Endothelial cell of umbilical vein (primary cell): ENCODE measurements at regions not wholly inside any gene's neighbourhood (a gene's known extent, or its start where the extent isn't known, plus 50 kb on each side); places are given as distances from the start of the nearest gene placed in this dataset.
"Not testable (repeated sequence)": the region's sequence is repeated elsewhere in the genome, so short reads cannot be mapped to it uniquely, and the experiment has no call there.

Experiments
- BruUV-seq: library from RNA; stranded (reverse); fragments of 400-500 nt; replicated peaks from 2 replicates; lab custom pipeline; 2021; lab: Mats Ljungman, UMichigan
- CTCF ChIA-PET: fragments of 300-600, 350-600 bp; sonication (Branson Sonifier 250); formaldehyde crosslinking; loops from one replicate; lab custom pipeline; 2021; ENCODE audit warnings: antibody characterized with exemption, inconsistent platforms; lab: Charles Lee
- POLR2A ChIA-PET: fragments of 300-600, 350-600 bp; sonication (Branson Sonifier 250); formaldehyde crosslinking; loops from one replicate; lab custom pipeline; 2021; ENCODE audit warnings: antibody characterized with exemption, inconsistent platforms; lab: Charles Lee
- DNase-seq: peaks from one replicate; pipeline ENCODE4 v3.0.0-alpha.2; 2011; ENCODE audit warnings: low read depth, low spot score
- FAIRE-seq: peaks from 2 replicates; lab custom pipeline; 2011; peaks lifted over from hg19 to GRCh38; lab: Jason Lieb, UNC
- H2AFZ ChIP-seq: 2 replicates; pipeline ENCODE4 v1.6.0; 2012; ENCODE audit warnings: low read depth, low read length, control low read depth, inconsistent platforms
- H3K27ac ChIP-seq: 2 replicates; pipeline ENCODE4 v1.5.1; 2011; ENCODE audit warnings: low read depth, mild to moderate bottlenecking, control low read depth, low read length, moderate library complexity; ENCODE audit not compliant: insufficient read depth
- H3K27me3 ChIP-seq, 2 experiments: 2 replicates each; pipeline versions ENCODE4 v1.6.0 to v1.6.1; 2011; ENCODE audit warnings: low read length in 2 of 2, mixed read lengths in 1 of 2; ENCODE audit not compliant: control insufficient read depth in 2 of 2, insufficient read depth in 2 of 2
- H3K36me3 ChIP-seq, 2 experiments: 2 replicates in 1 of 2; 3 replicates in 1 of 2; pipeline ENCODE4 v1.5.1; 2011; ENCODE audit warnings: low read length in 2 of 2, mild to moderate bottlenecking in 1 of 2, moderate library complexity in 1 of 2; ENCODE audit not compliant: control insufficient read depth in 2 of 2, insufficient read depth in 2 of 2; ENCODE audit errors: extremely low read depth in 1 of 2
- H3K4me1 ChIP-seq: 3 replicates; pipeline ENCODE4 v1.5.1; 2011; ENCODE audit warnings: mild to moderate bottlenecking, low read length; ENCODE audit not compliant: control insufficient read depth, insufficient read depth; ENCODE audit errors: extremely low read depth
- H3K4me2 ChIP-seq: 2 replicates; pipeline ENCODE4 v1.6.1; 2011; ENCODE audit warnings: low read length, control low read depth, mixed read lengths; ENCODE audit not compliant: insufficient read depth
- H3K4me3 ChIP-seq, 3 experiments: fragments of 200-600 bp in 1 of 3; sonication (generic), shearing (Covaris generic) in 1 of 3; replicated peaks in 1 of 3; 2 replicates each; pipeline ENCODE4 v1.5.1; 2011 to 2016; ENCODE audit warnings: control low read depth in 3 of 3, low read length in 3 of 3, mild to moderate bottlenecking in 2 of 3, inconsistent platforms in 1 of 3, low read depth in 1 of 3, moderate library complexity in 1 of 3; ENCODE audit not compliant: insufficient read depth in 1 of 3
- H3K79me2 ChIP-seq: 2 replicates; pipeline ENCODE4 v1.6.0; 2012; ENCODE audit warnings: low read length, inconsistent platforms; ENCODE audit not compliant: control insufficient read depth, insufficient read depth
- H3K9ac ChIP-seq: replicated peaks from 2 replicates; pipeline ENCODE3; 2011; ENCODE audit warnings: low read length, control low read depth; ENCODE audit not compliant: insufficient read depth; ENCODE audit errors: extremely low read depth
- H3K9me1 ChIP-seq: replicated peaks from 3 replicates; pipeline ENCODE4 v1.6.0; 2011; ENCODE audit warnings: mild to moderate bottlenecking, low read length; ENCODE audit not compliant: control insufficient read depth, insufficient read depth; ENCODE audit errors: extremely low read depth
- H3K9me3 ChIP-seq: replicated peaks from 2 replicates; pipeline ENCODE4 v1.5.1; 2012; ENCODE audit warnings: low read length, inconsistent platforms; ENCODE audit not compliant: control insufficient read depth, insufficient read depth
- H4K20me1 ChIP-seq: replicated peaks from 2 replicates; pipeline ENCODE3; 2011; ENCODE audit warnings: mild to moderate bottlenecking, low read length; ENCODE audit not compliant: control insufficient read depth, insufficient read depth; ENCODE audit errors: extremely low read depth
- CTCF ChIP-seq, 2 donors: IDR thresholded peaks; 1 replicate in 1 of 2; 2 replicates in 1 of 2; pipeline ENCODE4 v1.5.1; 2011; ENCODE audit warnings: low read length in 2 of 2, mild to moderate bottlenecking in 2 of 2, moderate library complexity in 2 of 2, control low read depth in 1 of 2, inconsistent platforms in 1 of 2, low read depth in 1 of 2; ENCODE audit not compliant: insufficient read depth in 1 of 2; ENCODE audit errors: extremely low read depth in 1 of 2
- GATA2 ChIP-seq: IDR thresholded peaks from 2 replicates; pipeline ENCODE4 v1.7.0; 2011; ENCODE audit warnings: low read depth, mild to moderate bottlenecking, moderate library complexity, mixed read lengths, low read length; ENCODE audit not compliant: insufficient read length, insufficient read depth
- JUN ChIP-seq: IDR thresholded peaks from 2 replicates; pipeline ENCODE4 v1.6.1; 2011; ENCODE audit warnings: borderline replicate concordance, low read depth; ENCODE audit not compliant: insufficient read length, insufficient read depth
- MAX ChIP-seq: IDR thresholded peaks from 2 replicates; pipeline ENCODE4 v1.6.1; 2011; ENCODE audit not compliant: insufficient read depth, insufficient read length
- MYC ChIP-seq: IDR thresholded peaks from one replicate; pipeline ENCODE4 v1.6.1; 2011; ENCODE audit warnings: mild to moderate bottlenecking, low read depth, low read length
- POLR2A ChIP-seq: IDR thresholded peaks from 2 replicates; pipeline ENCODE4 v1.6.1; 2012; ENCODE audit warnings: low read depth, mild to moderate bottlenecking, control low read depth, low read length
- POLR2AphosphoS5 ChIP-seq: IDR thresholded peaks from 2 replicates; pipeline ENCODE4 v1.6.1; 2012; ENCODE audit warnings: low read depth, mild to moderate bottlenecking, control low read depth, low read length, moderate library complexity; ENCODE audit not compliant: insufficient read depth
- dilution Hi-C: fragments of 300-500 bp; cut with MboI; formaldehyde crosslinking; loops from one replicate; pipeline ENCODE4 v1.15.0; 2019; ENCODE audit warnings: low sequenced_read_pairs; ENCODE audit not compliant: extremely low pct_ligation_motif_present
- intact Hi-C: fragments of 100-400 bp; cut with micrococcal nuclease; formaldehyde crosslinking; loops from one replicate; pipeline ENCODE4 v1.10.0; 2022

GRCh38 chr13:44148159-44148914 lies 225.3 kb upstream of the SERP2 start:
- Histone ChIP-seq H2AFZ (no peak overlapping the region), H3K27me3 (no peaks in the 10 kb centered on the region), H3K27ac (no peak overlapping the region), H3K79me2 (no peaks in the 10 kb centered on the region), H3K4me3 (no peak overlapping the region), H3K4me2 (no peak overlapping the region), H3K9me3 (no peaks in the 10 kb centered on the region), H3K9ac (no peak overlapping the region), H4K20me1 (no peaks in the 10 kb centered on the region), H3K36me3 (no peaks in the 10 kb centered on the region), H3K4me1 (peaks cover 1% of the 10 kb centered on the region), H3K9me1 (no peaks in the 10 kb centered on the region)
- ChIA-PET CTCF (no interaction called here), POLR2A (no interaction called here)
- intact Hi-C loops (no loop called here), dilution Hi-C loops (no loop called here)
- DNase-seq: no peak
- no TSS peak for BruUV-seq
- FAIRE-seq: no peak
- TF ChIP-seq MAX: no peak
- no peak for TF ChIP-seq GATA2
- no peak for TF ChIP-seq JUN
- TF ChIP-seq MYC: no peak
- TF ChIP-seq POLR2AphosphoS5: no peak
- no peak for TF ChIP-seq POLR2A
- no peak for TF ChIP-seq CTCF (IDR thresholded peaks at IDR 0.05; ENCODE audit: extremely low read depth in 1 of 2, insufficient read depth in 1 of 2, low read depth in 1 of 2, low read length in 2 of 2)

GRCh38 chr13:44149231-44149630 lies 224.4 kb upstream of the SERP2 start:
- H2AFZ ChIP-seq, H4K20me1 ChIP-seq, H3K9me1 ChIP-seq, H3K27me3 ChIP-seq, intact Hi-C loops, H3K79me2 ChIP-seq, H3K4me2 ChIP-seq, H3K9me3 ChIP-seq, H3K4me3 ChIP-seq, CTCF ChIA-PET, dilution Hi-C loops, H3K9ac ChIP-seq, POLR2A ChIA-PET, H3K4me1 ChIP-seq, H3K36me3 ChIP-seq, H3K27ac ChIP-seq, FAIRE-seq, BruUV-seq, DNase-seq: not testable (repeated sequence)
